ENCODE measurements at regions not wholly inside any gene's neighbourhood (a gene's known extent, or its start where the extent isn't known, plus 50 kb on each side); places are given as distances from the start of the nearest gene placed in this dataset.
"Not testable (repeated sequence)": the region's sequence is repeated elsewhere in the genome, so short reads cannot be mapped to it uniquely, and the experiment has no call there.

DNA sequence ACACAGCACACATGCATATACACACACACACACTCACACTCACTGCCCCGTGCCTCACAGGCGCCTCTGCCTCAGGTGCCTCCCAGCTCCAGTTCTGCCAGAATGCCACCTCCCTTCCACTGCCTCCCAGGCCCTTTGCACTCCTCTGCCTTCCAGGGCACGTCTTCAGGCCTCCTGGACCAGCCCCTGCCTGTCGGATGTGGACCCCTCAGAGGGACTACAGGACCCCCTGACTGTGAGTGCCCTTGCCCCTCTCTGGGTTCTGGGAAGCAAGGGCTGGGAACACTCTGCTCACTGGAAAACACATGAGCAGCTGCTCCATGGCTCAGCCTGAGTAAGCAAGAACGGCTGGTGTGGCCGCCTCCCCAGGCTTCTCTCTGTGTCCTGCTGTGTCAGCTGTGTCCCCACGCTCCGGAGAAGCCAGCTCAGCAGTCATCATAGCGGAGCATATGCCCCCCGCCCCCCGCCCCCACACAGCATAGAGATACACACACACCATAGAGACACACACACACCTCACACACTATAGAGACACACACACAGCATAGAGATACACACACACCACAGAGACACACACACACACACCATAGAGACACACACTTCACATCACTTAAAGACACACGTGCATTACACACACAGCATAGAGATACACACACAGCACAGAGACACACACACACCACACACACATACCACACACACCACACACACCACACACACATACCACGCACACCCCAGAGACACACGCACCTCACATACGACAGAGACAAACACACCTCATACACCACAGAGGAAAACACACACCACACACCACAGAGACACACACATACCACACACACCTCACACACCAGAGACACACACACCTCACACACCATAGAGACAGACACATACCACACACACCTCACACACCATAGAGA is 271.3 kb downstream of the CYRIA start:
- DNase-seq (ENCODE audit: low read depth in 2 of 2): no peak

GRCh38 chr2:16393500-16394071 is 272.0 kb downstream of the CYRIA start:
- DNase-seq (ENCODE audit: low read depth in 2 of 2): no peak

DNA sequence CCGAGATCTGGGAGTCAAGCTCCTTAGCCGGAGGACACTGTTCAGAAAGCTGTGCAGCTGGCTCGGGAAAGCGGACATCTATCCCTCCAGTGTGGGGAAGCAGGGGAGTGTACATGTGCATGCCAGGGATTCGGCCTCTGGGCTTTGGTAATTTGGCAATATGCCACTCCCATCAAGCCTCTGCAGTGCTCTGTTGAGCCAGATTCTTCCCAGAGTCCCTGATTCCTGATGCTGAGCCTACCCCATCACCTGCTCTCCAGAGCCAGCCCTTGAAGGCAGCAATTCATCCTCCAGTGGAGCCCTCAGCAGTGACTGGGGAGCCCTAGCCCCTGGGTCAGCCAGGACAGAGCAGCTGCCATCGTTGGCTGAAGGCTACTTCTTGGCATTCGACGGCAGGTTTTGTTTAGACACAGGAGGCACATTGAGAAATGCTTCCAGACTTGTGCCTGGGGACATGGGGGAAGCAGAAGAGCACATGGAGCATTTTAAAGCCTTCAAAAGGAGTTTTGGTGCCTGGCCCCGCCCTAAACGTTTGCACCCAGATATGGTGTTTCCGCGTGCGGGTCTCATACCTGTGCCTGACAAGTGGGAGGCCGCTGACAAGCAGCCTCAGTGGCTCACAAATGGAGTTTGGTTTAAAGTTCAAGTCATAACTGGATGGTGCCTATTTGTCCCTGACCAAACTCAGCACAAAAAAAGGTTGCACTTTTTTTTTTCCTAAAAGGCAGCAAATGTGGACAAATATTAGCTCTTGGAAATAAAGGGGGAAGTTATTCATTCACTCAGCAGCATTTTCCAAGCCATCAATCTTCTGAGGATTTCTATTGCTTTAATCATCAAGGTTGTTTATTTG is 272.8 kb downstream of the CYRIA start:
- DNase-seq (ENCODE audit: low read depth in 2 of 2): no peak

GRCh38 chr2:16391986-16392385 is 273.6 kb downstream of the CYRIA start:
- no peak for DNase-seq (ENCODE audit: low read depth in 2 of 2)

- DNase-seq (ENCODE audit: low read depth in 2 of 2): no peak
These were observed 275.1 kb downstream of the CYRIA start for GRCh38 chr2:16390561-16390960.

GRCh38 chr2:16389611-16390010 is 276.0 kb downstream of the CYRIA start:
- no peak for DNase-seq (ENCODE audit: low read depth in 2 of 2)

DNA sequence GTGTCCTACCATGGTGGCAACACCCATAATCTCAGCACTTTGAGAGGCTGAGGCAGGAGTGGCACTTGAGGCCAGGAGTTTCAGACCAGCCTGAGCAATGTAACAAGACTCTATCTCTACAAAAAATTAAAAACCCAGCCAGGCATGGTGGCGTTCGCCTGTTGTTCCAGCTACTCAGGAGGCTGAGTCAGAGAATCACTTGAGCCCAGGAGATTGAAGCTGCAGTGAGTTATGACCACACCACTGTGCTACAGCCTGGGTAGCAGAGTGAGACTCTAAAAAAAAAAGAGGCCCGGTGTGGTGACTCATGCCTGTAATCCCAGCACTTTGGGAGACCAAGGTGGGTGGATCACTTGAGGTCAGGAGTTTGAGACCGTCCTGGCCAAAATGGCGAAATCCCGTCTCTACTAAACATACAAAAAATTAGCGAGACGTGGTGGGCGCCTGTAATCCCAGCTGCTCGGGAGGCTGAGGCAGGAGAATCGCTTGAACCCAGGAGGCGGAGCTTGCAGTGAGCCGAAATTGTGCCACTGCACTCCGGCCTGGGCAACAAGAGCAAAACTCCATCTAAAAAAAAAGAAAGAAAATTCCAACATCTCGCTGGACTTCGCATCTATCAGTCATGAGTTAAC is 277.3 kb downstream of the CYRIA start:
- not testable (repeated sequence) for DNase-seq (ENCODE audit: low read depth in 2 of 2)

DNA sequence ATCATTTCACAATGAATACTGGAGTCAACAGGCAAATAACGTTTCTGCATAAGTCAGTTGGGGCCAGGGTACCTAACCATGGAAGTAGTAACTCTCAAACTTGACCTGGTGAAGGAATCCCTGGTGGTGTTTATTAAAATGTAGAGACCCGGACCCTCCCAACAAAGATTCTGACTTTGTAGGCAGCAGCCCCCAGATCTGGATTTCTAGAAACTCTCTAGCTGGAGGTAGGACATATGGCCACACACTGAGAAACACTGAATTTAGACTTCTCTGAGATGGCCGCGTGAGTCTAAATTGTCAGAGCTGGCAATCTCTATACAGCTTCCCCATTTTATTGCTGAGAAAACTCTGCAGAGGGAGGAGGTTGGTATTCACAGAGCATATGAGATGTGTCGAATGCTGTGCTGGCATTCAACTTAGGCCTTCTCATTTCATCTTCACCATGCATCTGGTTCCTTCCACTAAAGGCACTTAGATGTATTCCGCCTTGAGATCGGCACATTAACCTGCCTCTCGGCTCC is 278.1 kb downstream of the CYRIA start:
- no peak for DNase-seq (ENCODE audit: low read depth in 2 of 2)

- no peak for DNase-seq (ENCODE audit: low read depth in 2 of 2)
These were observed 279.2 kb downstream of the CYRIA start for GRCh38 chr2:16386431-16386830.

DNA sequence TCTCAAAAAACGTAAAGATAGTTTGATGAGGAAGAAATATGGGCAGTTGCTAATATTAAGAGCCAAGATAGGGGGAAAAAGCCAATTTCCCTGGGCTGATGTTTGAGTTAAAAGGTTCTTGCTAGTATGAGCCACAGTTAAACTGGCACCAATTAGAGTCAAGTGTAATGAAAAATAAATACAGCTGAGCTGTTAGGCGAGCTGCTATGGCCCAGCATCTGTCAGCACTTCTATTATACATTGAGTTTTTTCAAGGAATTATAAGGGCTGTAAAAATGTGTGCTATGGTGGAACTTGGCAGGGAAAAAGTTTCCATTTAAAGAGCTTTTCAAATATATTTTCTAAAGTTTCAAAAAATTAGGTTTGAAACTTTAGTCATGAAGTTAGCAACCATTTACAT is 279.6 kb downstream of the CYRIA start:
- no peak for DNase-seq (ENCODE audit: low read depth in 2 of 2)

- no peak for DNase-seq (ENCODE audit: low read depth in 2 of 2)
These were observed 280.3 kb downstream of the CYRIA start for GRCh38 chr2:16385341-16385740.

DNA sequence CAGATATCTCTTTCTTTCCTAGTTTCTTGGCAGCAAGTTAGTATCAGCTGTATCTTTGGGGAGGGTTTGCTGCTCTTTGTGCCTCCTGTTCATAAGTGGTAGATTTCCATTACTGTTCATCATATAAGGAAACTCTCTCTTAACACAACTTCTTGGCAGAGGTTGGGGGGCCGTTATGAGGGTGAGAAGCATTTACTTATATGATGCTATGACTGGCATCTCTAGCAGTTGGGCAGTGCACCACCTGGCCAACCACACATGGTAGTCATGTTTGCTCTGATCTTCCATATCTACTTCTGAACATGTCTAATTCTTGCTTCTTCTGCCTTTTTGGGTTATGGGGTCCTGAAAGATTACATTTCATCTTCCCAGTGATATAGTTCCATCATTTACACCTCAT is 282.2 kb downstream of the CYRIA start:
- DNase-seq (ENCODE audit: low read depth in 2 of 2): no peak

GRCh38 chr2:16382451-16382850 is 283.2 kb downstream of the CYRIA start:
- no peak for DNase-seq (ENCODE audit: low read depth in 2 of 2)

- DNase-seq (ENCODE audit: low read depth in 2 of 2): no peak
These were observed 284.1 kb downstream of the CYRIA start for GRCh38 chr2:16381511-16381910.

DNA sequence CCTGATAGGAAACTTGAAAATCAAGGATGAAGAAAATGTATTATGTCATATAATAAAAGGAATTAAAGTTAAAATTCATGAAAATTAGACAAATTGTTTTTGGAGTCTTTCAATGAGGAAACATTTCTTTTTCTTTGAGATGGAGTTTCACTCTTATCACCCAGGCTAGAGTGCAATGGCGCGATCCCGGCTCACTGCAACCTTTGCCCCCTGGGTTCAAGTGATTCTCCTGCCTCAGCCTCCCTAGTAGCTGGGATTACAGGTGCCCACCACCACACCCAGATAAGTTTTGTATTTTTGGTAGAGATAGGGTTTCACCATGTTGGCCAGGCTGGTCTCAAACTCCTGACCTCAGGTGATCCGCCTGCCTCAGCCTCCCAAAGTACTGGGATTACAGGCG is 285.7 kb downstream of the CYRIA start:
- not testable (repeated sequence) for DNase-seq (ENCODE audit: low read depth in 2 of 2)

- not testable (repeated sequence) for DNase-seq (ENCODE audit: low read depth in 2 of 2)
These were observed 286.6 kb downstream of the CYRIA start for GRCh38 chr2:16379061-16379460.

GRCh38 chr2:16378031-16378430 is 287.6 kb downstream of the CYRIA start:
- no peak for DNase-seq (ENCODE audit: low read depth in 2 of 2)

GRCh38 chr2:16375981-16376380 is 289.7 kb downstream of the CYRIA start:
- DNase-seq (ENCODE audit: low read depth in 2 of 2): no peak

GRCh38 chr2:16375351-16375750 is 290.3 kb downstream of the CYRIA start:
- no peak for DNase-seq (ENCODE audit: low read depth in 2 of 2)

- DNase-seq (ENCODE audit: low read depth in 2 of 2): no peak
These were observed 291.0 kb downstream of the CYRIA start for GRCh38 chr2:16374671-16375070.

- DNase-seq (ENCODE audit: low read depth in 2 of 2): no peak
These were observed 292.3 kb downstream of the CYRIA start for GRCh38 chr2:16373341-16373740.
